ENCODE measurements at regions not wholly inside any gene's neighbourhood (a gene's known extent, or its start where the extent isn't known, plus 50 kb on each side); places are given as distances from the start of the nearest gene placed in this dataset.
"Not testable (repeated sequence)": the region's sequence is repeated elsewhere in the genome, so short reads cannot be mapped to it uniquely, and the experiment has no call there.

DNA sequence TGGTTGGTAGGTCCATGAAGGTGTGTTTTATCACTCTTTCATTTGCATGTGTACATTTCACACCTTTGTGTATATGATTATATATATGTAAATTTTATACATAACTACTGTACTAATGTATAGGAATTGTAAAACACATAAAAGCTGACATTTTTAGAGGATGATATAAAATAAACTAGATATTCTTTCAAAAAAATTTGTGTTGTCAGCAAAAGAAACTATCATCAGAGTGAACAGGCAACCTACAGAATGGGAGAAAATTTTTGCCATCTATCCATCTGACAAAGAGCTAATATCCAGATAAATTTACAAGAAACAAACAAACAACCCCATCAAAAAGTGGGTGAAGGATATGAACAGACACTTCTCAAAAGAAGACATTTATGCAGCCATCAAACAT is 129.3 kb upstream of the PLD5 start:
- H3K79me2 ChIP-seq (ENCODE audit: control insufficient read depth, insufficient read depth, low read length); H4K20me1 ChIP-seq (replicated peaks; ENCODE audit: control insufficient read depth, insufficient read depth, low read length); CTCF ChIA-PET (ENCODE audit: low intra/inter-chr PET ratio); H3K4me1 ChIP-seq (replicated peaks in 1 of 2; ENCODE audit: control insufficient read depth in 2 of 2, insufficient read depth in 2 of 2, low read length in 2 of 2); H3K36me3 ChIP-seq (ENCODE audit: control insufficient read depth, insufficient read depth, low read length); H3K4me2 ChIP-seq (ENCODE audit: insufficient read depth, low read length); in situ Hi-C loops (cut with MboI); intact Hi-C loops (cut with micrococcal nuclease); BruUV-seq (replicated peaks); H3K27ac ChIP-seq (ENCODE audit: extremely low read depth, low read depth, low read length); H3K9me1 ChIP-seq (ENCODE audit: control insufficient read depth, insufficient read depth, low read length); DNase-seq (ENCODE audit: extremely low read depth in 1 of 4, low spot score in 3 of 4); H3K9me3 ChIP-seq (replicated peaks; ENCODE audit: control insufficient read depth, insufficient read depth, low read depth, low read length); FAIRE-seq; H3K4me3 ChIP-seq; H2AFZ ChIP-seq (ENCODE audit: low read depth, low read length); H3K9ac ChIP-seq (ENCODE audit: insufficient read depth in 1 of 2, low read depth in 2 of 2, low read length in 2 of 2); H3K27me3 ChIP-seq (ENCODE audit: control insufficient read depth in 2 of 2, insufficient read depth in 2 of 2, low read length in 2 of 2); ATAC-seq; POLR2A ChIA-PET: not testable (repeated sequence)
- TF ChIP-seq MAFG (tag; conservative IDR thresholded peaks at IDR 0.05) (0 out of 2 replicates have a peak, but pooled peaks have one; percentile 14), ZNF316 (IDR thresholded peaks at IDR 0.05) (peak; percentile 52), C11orf30 (IDR thresholded peaks at IDR 0.05; ENCODE audit: low read depth) (peak; percentile 26; the same call in 1 of the 2 replicates)

DNA sequence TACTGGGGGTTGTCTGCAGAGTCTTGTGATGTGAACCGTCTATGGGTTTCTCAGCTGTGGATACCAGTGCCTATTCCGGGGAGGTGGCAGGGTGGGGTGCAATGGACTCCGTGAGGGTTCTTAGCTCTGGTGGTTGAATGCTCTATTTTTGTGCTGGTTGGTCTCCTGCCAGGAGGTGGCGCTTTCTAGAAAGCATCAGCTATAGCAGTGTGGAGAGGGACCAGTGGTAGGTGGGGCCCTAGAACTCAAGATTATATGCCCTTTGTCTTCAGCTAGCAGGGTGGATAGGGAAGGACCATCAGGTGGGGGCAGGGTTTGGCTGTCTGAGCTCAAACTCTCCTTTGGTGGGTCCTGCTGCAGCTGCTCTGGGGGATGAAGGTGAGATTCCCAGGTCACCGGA is 127.3 kb upstream of the PLD5 start:
- no peak for FAIRE-seq
- intact Hi-C loops (cut with micrococcal nuclease) (no loop called here), in situ Hi-C loops (cut with MboI) (no loop called here)
- CTCF ChIA-PET (ENCODE audit: low intra/inter-chr PET ratio) = no interaction called here
- Histone ChIP-seq H3K79me2 (ENCODE audit: control insufficient read depth, insufficient read depth, low read length) (no peaks in the 10 kb centered on the region), H2AFZ (ENCODE audit: low read depth, low read length) (no peak overlapping the region), H3K9ac (ENCODE audit: insufficient read depth in 1 of 2, low read depth in 2 of 2, low read length in 2 of 2) (no peak overlapping the region), H3K27me3 (ENCODE audit: control insufficient read depth in 2 of 2, insufficient read depth in 2 of 2, low read length in 2 of 2) (no peaks in the 10 kb centered on the region), H3K4me2 (ENCODE audit: insufficient read depth, low read length) (no peak overlapping the region), H3K4me3 (no peak overlapping the region), H4K20me1 (replicated peaks; ENCODE audit: control insufficient read depth, insufficient read depth, low read length) (no peaks in the 10 kb centered on the region), H3K27ac (ENCODE audit: extremely low read depth, low read depth, low read length) (no peak overlapping the region), H3K36me3 (ENCODE audit: control insufficient read depth, insufficient read depth, low read length) (no peaks in the 10 kb centered on the region), H3K9me1 (ENCODE audit: control insufficient read depth, insufficient read depth, low read length) (no peaks in the 10 kb centered on the region), H3K4me1 (replicated peaks in 1 of 2; ENCODE audit: control insufficient read depth in 2 of 2, insufficient read depth in 2 of 2, low read length in 2 of 2) (no peaks in the 10 kb centered on the region), H3K9me3 (replicated peaks; ENCODE audit: control insufficient read depth, insufficient read depth, low read depth, low read length) (no peaks in the 10 kb centered on the region)
- ATAC-seq = no peak
- TF ChIP-seq SMAD1 (IDR thresholded peaks at IDR 0.05; ENCODE audit: low read depth, low read length, partially characterized antibody) (no peak), CTBP1 (IDR thresholded peaks at IDR 0.05; ENCODE audit: borderline replicate concordance) (no peak), MXI1 (IDR thresholded peaks at IDR 0.05; ENCODE audit: low read depth, low read length) (no peak), U2AF1 (optimal IDR thresholded peaks at IDR 0.05; ENCODE audit: low read depth, low read length) (no peak), ATF7 (IDR thresholded peaks at IDR 0.05) (no peak), ETS2 (tag; IDR thresholded peaks at IDR 0.05; ENCODE audit: borderline replicate concordance, poor library complexity, severe bottlenecking) (no peak)
- TF ChIP-seq, protein P1, sequence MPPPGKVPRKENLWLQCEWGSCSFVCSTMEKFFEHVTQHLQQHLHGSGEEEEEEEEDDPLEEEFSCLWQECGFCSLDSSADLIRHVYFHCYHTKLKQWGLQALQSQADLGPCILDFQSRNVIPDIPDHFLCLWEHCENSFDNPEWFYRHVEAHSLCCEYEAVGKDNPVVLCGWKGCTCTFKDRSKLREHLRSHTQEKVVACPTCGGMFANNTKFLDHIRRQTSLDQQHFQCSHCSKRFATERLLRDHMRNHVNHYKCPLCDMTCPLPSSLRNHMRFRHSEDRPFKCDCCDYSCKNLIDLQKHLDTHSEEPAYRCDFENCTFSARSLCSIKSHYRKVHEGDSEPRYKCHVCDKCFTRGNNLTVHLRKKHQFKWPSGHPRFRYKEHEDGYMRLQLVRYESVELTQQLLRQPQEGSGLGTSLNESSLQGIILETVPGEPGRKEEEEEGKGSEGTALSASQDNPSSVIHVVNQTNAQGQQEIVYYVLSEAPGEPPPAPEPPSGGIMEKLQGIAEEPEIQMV (tag; conservative IDR thresholded peaks at IDR 0.05; ENCODE audit: low read depth) = no peak
- TF ChIP-seq, protein P2, sequence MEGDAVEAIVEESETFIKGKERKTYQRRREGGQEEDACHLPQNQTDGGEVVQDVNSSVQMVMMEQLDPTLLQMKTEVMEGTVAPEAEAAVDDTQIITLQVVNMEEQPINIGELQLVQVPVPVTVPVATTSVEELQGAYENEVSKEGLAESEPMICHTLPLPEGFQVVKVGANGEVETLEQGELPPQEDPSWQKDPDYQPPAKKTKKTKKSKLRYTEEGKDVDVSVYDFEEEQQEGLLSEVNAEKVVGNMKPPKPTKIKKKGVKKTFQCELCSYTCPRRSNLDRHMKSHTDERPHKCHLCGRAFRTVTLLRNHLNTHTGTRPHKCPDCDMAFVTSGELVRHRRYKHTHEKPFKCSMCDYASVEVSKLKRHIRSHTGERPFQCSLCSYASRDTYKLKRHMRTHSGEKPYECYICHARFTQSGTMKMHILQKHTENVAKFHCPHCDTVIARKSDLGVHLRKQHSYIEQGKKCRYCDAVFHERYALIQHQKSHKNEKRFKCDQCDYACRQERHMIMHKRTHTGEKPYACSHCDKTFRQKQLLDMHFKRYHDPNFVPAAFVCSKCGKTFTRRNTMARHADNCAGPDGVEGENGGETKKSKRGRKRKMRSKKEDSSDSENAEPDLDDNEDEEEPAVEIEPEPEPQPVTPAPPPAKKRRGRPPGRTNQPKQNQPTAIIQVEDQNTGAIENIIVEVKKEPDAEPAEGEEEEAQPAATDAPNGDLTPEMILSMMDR (IDR thresholded peaks at IDR 0.05 in 2 of 3, conservative IDR thresholded peaks at IDR 0.05 in 1 of 3; ENCODE audit: insufficient read depth in 2 of 3, low read depth in 1 of 3, low read length in 3 of 3) = 0 out of 6 replicates have a peak, but pooled peaks of 1 of the 3 experiments have one; percentile 14
- WGBS (ENCODE audit: insufficient coverage, low coverage, missing lambda C conversion rate) = 2% methylated on average over 5 of the region's 5 CpGs
- no TSS peak for BruUV-seq (replicated peaks)
- no peak for DNase-seq (ENCODE audit: extremely low read depth in 1 of 4, low spot score in 3 of 4)
- POLR2A ChIA-PET = no interaction called here

All from K562 (cell line).